ENCODE measurements at regions not wholly inside any gene's neighbourhood (a gene's known extent, or its start where the extent isn't known, plus 50 kb on each side); places are given as distances from the start of the nearest gene placed in this dataset.

GRCh38 chr18:60552948-60553347, 180.4 kb upstream of the MC4R start:
- TF ChIP-seq POLR2A (IDR thresholded peaks at IDR 0.05; ENCODE audit: extremely low read depth, insufficient read length), result no peak
- TF ChIP-seq, protein P1, sequence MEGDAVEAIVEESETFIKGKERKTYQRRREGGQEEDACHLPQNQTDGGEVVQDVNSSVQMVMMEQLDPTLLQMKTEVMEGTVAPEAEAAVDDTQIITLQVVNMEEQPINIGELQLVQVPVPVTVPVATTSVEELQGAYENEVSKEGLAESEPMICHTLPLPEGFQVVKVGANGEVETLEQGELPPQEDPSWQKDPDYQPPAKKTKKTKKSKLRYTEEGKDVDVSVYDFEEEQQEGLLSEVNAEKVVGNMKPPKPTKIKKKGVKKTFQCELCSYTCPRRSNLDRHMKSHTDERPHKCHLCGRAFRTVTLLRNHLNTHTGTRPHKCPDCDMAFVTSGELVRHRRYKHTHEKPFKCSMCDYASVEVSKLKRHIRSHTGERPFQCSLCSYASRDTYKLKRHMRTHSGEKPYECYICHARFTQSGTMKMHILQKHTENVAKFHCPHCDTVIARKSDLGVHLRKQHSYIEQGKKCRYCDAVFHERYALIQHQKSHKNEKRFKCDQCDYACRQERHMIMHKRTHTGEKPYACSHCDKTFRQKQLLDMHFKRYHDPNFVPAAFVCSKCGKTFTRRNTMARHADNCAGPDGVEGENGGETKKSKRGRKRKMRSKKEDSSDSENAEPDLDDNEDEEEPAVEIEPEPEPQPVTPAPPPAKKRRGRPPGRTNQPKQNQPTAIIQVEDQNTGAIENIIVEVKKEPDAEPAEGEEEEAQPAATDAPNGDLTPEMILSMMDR (IDR thresholded peaks at IDR 0.05; ENCODE audit: low read depth, low read length), result no peak
- no peak for TF ChIP-seq MYC (IDR thresholded peaks at IDR 0.05; ENCODE audit: low read depth, low read length)
- no peak for TF ChIP-seq MAX (IDR thresholded peaks at IDR 0.05; ENCODE audit: low read depth, low read length)

Measured in NB4 (cell line).